A549 (cell line): ENCODE measurements at regions not wholly inside any gene's neighbourhood (a gene's known extent, or its start where the extent isn't known, plus 50 kb on each side); places are given as distances from the start of the nearest gene placed in this dataset.

ENCODE experiments used
- EP300 ChIP-seq, 2 experiments: fragments of >200 bp; sonication (Bioruptor Twin); formaldehyde crosslinking; IDR thresholded peaks; 2 replicates in 1 of 2; 3 replicates in 1 of 2; pipeline ENCODE4 v1.6.1; 2016 to 2017
- FOSL2 ChIP-seq, 2 experiments: fragments of 450-650 bp in 1 of 2; fragments of >200 bp in 1 of 2; sonication (Bioruptor Twin) in 1 of 2; formaldehyde crosslinking; IDR thresholded peaks; 2 replicates each; pipeline versions ENCODE4 v1.5.0 to v1.6.1; 2016 to 2020; ENCODE audit warnings: mild to moderate bottlenecking in 1 of 2, moderate library complexity in 1 of 2
- KDM5A ChIP-seq: fragments of 200-600 bp; sonication (generic); IDR thresholded peaks from 2 replicates; pipeline ENCODE4 v1.6.1; 2016; ENCODE audit warnings: antibody characterized with exemption, mild to moderate bottlenecking
- MAX ChIP-seq: IDR thresholded peaks from 2 replicates; pipeline ENCODE4 v1.6.1; 2012
- POLR2A ChIP-seq: IDR thresholded peaks from 2 replicates; pipeline ENCODE4 v1.6.1; 2012; ENCODE audit warnings: mild to moderate bottlenecking, low read length
- TF ChIP-seq, protein P1 (sequence below): fragments of >200 bp; sonication (Bioruptor Twin); formaldehyde crosslinking; IDR thresholded peaks from 3 replicates; pipeline ENCODE4 v1.5.1; 2016

DNA sequence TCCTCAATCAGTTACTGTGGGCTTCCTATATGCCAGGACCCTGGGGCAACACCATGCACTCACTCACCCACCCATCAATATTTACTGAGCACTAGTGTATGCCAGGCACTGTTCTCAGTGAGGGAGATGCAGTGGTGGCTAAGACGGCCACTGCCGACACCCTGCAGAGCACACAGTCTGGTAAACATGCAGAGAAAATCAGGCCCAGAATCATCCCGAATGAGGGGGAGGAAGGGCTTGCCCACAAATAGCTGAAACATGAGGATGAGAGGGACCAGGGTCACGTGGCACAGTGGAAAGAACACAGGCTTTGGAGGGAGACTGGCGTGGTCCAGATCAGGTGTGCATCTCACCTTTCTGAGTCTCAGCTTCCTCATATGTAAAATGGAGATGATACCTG, 89.2 kb upstream of the IGSF21 start:
- TF ChIP-seq POLR2A (no peak), EP300 (IDR thresholded peaks at IDR 0.05) (no peak), FOSL2 (IDR thresholded peaks at IDR 0.05) (no peak), FOSL2 (CRISPR knock-in tag; IDR thresholded peaks at IDR 0.05) (no peak), KDM5A (no peak), MAX (no peak)
- TF ChIP-seq, protein P1, sequence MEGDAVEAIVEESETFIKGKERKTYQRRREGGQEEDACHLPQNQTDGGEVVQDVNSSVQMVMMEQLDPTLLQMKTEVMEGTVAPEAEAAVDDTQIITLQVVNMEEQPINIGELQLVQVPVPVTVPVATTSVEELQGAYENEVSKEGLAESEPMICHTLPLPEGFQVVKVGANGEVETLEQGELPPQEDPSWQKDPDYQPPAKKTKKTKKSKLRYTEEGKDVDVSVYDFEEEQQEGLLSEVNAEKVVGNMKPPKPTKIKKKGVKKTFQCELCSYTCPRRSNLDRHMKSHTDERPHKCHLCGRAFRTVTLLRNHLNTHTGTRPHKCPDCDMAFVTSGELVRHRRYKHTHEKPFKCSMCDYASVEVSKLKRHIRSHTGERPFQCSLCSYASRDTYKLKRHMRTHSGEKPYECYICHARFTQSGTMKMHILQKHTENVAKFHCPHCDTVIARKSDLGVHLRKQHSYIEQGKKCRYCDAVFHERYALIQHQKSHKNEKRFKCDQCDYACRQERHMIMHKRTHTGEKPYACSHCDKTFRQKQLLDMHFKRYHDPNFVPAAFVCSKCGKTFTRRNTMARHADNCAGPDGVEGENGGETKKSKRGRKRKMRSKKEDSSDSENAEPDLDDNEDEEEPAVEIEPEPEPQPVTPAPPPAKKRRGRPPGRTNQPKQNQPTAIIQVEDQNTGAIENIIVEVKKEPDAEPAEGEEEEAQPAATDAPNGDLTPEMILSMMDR = no peak
